Right lobe of liver (tissue), 4 donors: ENCODE measurements at regions not wholly inside any gene's neighbourhood (a gene's known extent, or its start where the extent isn't known, plus 50 kb on each side); places are given as distances from the start of the nearest gene placed in this dataset.

Experiments
- POLR2A ChIP-seq: fragments of 450-650 bp; IDR thresholded peaks from one replicate; pipeline ENCODE4 v1.6.1; 2017; ENCODE audit warnings: antibody characterized with exemption, mild to moderate bottlenecking
- TF ChIP-seq, protein P1 (sequence below), 4 donors: fragments of 200-600 bp in 3 of 4; fragments of 450-650 bp in 1 of 4; IDR thresholded peaks; one replicate each; pipeline versions ENCODE4 v1.5.1 to v1.8.0; 2016 to 2022; ENCODE audit warnings: antibody characterized with exemption in 4 of 4, mild to moderate bottlenecking in 2 of 4
- donor health status: DM: no; HTN: no; CAD: no.
- donor health status: DM: no; HTN: no; CAD: no.
- donor health status: DM: no; HTN: yes; CAD: no.

DNA sequence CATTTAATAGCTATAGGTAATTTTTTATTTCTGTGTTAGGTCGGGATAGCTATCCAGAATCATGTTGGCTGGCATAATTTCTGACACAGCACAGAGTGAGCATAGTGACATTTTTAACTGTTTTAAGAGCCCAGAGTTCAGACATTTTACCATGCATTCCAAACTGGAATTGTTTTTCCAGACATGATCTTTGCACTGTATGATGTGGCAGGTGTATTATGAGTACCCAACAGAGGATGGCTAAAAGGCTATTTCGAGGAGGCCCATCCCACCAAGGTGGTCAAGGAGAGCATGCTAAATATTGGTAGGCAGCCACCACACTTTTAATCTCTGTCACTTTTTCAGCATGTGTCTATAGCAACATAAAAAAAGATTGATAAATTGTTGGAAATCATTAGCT lies 137.3 kb upstream of the ST6GALNAC5 start:
- TF ChIP-seq POLR2A: no peak
- TF ChIP-seq, protein P1, sequence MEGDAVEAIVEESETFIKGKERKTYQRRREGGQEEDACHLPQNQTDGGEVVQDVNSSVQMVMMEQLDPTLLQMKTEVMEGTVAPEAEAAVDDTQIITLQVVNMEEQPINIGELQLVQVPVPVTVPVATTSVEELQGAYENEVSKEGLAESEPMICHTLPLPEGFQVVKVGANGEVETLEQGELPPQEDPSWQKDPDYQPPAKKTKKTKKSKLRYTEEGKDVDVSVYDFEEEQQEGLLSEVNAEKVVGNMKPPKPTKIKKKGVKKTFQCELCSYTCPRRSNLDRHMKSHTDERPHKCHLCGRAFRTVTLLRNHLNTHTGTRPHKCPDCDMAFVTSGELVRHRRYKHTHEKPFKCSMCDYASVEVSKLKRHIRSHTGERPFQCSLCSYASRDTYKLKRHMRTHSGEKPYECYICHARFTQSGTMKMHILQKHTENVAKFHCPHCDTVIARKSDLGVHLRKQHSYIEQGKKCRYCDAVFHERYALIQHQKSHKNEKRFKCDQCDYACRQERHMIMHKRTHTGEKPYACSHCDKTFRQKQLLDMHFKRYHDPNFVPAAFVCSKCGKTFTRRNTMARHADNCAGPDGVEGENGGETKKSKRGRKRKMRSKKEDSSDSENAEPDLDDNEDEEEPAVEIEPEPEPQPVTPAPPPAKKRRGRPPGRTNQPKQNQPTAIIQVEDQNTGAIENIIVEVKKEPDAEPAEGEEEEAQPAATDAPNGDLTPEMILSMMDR (IDR thresholded peaks at IDR 0.05): no peak
